Ramos (cell line): ENCODE measurements at regions not wholly inside any gene's neighbourhood (a gene's known extent, or its start where the extent isn't known, plus 50 kb on each side); places are given as distances from the start of the nearest gene placed in this dataset.
"Not testable (repeated sequence)": the region's sequence is repeated elsewhere in the genome, so short reads cannot be mapped to it uniquely, and the experiment has no call there.

Experiments
- in situ Hi-C: fragments of 300-500 bp; cut with MboI; formaldehyde crosslinking; loops from one replicate; pipeline ENCODE4 v1.14.3; 2022; ENCODE audit warnings: low sequenced_read_pairs; ENCODE audit not compliant: unreplicated experiment

DNA sequence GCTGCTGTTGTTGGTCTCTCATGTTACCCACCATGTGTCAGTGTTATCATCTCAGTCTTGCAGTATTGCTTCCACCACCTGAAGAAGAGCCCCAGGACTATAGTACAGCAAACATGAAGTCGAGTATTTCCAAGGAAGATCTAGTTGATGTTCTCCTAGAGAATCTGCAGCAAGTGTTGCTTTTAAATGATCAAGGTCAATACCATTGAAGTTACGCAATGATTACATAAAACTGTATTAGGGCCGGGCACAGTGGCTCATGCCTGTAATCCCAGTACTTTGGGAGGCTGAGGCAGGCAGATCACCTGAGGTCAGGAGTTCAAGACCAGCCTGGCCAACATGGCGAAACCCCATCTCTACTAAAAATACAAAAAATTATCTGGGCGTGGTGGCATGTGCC, 173.9 kb downstream of the TJP1 start:
- in situ Hi-C loops = not testable (repeated sequence)

DNA sequence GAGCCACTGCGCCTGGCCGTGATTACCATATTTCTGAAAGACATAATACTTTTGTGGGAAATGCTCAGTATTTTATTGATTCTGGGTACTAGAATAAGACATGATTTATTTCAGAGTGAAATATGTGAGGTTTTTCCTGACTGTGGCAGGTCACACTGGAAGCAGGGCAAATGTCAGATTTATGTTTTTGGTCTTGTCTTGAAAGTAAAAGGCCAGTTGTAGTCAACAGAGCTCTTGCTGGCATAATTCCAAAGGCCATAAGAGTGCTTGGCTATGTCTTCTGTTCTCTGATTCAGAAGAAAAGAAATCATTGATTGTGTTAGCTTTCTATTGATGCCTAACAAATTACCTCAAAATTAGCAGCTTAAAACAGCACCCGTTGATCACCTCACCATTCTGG, 176.4 kb downstream of the TJP1 start:
- in situ Hi-C loops = no loop called here

DNA sequence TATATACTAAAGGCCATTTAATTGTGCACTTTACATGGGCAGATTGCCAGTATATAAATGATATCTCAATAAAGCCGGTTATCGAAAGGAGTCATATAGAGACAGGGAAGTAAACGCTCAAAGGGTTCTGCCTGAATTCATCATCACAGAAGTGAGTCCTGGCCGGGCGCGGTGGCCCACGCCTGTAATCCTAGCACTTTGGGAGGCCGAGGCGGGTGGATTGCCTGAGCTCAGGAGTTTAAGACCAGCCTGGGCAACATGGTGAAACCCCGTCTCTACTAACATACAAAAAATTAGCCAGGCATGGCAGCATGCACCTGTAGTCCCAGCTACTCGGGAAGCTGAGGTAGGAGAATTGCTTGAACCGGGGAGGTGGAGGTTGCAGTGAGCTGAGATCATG, 177.9 kb downstream of the TJP1 start:
- in situ Hi-C loops = not testable (repeated sequence)

DNA sequence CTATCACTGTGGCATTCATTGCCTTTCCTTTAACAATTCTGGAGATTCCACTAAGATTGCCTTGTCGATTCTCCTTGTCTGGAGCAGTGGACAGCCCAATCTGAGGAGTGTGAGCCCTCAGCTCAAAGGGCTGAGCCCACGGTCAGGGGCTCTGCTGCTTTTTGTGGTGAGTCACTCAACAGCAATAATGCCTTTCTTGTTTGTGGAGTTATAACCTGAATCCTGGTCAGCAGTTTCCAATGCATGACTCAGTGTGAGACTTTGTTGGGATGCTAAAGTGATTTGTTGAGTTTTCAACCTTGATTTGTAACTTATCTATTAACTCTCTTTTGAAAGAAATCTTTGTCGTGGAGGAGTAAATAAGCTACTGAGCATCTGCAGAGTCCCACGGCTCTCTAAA, 183.5 kb downstream of the TJP1 start:
- in situ Hi-C loops = no loop called here

DNA sequence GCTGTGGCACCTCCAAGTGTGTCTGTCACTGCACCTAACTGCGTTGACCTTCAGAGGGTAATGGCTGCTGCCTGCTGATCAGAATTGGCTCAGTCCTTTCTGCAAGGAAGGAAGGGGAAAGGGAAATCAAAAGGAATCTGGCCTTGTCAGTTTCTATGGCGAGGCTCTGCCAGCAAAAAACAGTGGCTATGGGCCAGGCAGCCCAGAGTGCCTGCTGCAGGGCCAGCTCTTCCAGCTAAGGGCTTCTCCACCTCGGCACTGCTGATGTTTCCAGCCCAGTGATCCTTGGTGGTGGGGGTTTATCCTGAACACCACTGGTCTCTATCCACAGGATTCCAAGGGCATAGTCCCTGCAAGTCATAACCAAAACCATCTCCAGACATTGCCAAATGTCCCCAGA, 184.3 kb downstream of the TJP1 start:
- in situ Hi-C loops = no loop called here

DNA sequence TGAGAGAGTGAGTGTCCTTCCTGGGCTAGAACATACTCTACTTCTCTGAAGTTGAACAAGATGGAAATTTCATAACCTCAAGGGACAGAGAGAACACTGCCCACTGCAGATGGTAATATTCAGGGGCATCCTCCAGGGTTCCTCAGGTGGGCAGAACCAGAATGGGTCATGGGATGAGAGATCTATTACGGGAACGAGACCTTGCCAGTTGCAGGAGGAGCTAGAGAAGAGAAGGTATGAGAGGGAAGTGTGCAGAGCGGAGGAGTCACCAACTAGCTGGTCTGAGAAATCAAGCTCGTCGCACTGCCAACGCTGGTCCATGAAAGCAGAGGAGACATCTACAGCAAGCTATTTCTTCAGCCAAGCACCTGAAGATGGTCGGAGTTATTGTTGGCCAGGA, 184.7 kb downstream of the TJP1 start:
- in situ Hi-C loops = no loop called here

DNA sequence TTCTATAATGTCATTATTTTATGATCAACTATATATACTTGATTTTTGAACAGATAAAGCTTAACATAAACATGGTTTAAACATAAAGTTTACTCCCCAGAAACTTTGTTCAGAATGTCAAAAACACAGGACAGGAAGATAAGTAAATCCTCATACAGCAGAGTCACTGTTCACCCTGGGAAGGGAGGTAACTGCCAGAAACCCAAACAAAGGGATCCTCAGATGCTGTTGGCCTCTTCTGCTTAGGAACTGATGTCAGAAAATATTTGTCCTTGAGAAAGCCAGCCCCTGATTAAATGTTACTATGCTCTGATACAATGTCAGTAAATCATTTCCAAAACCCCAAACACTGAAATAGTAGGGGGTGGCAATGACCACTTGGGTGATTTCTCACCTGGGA, 185.3 kb downstream of the TJP1 start:
- in situ Hi-C loops = no loop called here

DNA sequence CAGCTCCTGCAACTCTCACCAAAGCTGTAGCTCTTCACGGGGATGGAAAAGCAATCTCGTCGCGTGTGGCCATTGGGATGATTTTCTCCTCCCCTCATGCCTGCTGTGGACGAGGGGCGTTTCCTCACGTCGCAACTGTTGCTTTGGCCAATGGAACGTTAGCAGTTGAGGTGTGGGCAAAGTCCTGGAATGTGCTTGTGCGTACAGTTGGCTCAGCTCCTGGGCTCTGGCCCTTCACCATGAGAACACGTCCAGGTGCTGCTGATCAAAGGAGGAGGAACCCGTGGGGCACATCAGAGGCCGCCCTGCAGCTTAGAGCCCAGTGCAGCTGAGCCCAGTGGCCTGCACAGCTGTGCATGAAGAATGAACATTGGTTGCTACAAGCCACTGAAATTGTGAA, 186.1 kb downstream of the TJP1 start:
- in situ Hi-C loops = no loop called here

DNA sequence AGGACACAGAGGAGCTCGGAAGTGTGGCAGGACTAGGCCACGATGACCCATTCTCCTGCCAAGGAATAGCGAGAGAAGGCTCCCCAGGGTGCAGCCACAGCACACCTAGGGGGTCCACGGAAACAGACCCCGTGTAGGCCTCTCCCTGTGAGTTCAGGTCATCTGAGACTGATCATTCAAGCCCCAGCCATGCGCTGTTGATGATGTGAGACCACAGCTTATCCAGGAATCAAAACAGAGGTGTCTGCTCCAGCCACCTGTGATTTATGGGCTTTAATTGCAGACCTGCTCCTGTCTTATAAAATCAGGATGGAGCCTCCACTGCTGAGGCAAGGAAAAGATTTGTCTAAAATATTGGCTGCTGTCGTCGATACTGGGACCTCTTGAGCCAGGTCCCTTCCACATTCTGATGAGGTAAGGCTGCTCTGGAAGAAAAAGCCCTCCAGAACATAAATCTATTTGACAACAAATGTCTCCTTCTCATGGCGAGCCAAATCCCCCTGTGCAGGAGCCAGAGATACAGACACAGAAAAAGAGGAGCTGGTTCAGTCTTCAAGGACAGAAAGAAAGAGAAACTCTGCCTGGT, 186.7 kb downstream of the TJP1 start:
- in situ Hi-C loops = no loop called here

DNA sequence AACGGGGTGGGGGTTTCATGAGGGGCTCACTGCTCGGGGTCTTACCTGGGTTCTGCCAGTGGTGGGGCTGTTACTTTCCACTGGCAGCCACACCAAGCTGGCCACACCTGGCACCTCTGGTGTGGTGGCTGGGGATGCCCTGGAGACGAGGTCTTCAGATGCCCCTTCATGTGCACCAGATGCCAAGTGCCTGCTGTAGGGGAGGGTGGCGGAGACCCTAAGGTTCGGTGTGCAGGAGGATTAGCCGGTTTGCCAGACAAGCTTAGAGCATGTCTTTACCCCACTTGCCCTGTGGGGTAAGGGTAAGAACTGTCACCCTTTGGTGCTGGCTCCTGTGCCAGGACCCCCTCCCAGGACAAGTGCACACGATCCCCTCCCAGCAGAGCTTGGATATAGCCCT, 188.3 kb downstream of the TJP1 start:
- in situ Hi-C loops = no loop called here

DNA sequence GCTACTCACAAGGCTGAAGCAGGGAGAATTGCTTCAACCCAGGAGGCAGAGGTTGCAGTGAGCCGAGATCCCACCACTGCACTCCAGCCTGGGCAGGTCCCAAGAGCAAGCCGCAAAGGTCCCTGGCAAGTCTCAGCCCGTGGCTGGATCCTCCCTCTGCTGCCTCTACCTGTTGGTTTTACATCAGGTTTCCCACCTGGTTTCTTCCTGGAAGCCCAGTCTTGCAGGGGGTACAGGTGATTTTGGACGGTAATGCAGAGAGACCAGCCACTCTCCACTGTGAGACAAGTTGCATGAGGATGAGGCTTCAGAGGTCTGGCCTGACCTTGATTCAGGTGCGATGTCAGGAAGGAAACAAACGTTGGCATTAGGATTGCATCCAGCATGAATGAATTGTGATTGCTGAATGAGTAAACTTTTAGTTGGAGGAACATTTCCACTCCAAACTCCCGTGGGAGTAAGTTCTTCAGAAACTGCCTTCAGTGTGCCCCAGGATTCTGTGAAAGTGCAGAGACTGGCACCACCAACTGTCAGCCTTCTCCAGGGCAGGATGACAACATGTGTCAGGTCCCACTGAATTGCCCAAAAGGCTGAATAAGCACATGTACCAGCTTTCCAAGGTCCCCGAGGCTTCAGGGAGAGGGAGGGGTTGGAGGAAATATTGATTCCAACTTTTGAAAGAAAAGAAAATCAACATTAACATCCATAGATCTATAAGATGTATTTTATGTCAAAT, 189.4 kb downstream of the TJP1 start:
- in situ Hi-C loops = no loop called here

DNA sequence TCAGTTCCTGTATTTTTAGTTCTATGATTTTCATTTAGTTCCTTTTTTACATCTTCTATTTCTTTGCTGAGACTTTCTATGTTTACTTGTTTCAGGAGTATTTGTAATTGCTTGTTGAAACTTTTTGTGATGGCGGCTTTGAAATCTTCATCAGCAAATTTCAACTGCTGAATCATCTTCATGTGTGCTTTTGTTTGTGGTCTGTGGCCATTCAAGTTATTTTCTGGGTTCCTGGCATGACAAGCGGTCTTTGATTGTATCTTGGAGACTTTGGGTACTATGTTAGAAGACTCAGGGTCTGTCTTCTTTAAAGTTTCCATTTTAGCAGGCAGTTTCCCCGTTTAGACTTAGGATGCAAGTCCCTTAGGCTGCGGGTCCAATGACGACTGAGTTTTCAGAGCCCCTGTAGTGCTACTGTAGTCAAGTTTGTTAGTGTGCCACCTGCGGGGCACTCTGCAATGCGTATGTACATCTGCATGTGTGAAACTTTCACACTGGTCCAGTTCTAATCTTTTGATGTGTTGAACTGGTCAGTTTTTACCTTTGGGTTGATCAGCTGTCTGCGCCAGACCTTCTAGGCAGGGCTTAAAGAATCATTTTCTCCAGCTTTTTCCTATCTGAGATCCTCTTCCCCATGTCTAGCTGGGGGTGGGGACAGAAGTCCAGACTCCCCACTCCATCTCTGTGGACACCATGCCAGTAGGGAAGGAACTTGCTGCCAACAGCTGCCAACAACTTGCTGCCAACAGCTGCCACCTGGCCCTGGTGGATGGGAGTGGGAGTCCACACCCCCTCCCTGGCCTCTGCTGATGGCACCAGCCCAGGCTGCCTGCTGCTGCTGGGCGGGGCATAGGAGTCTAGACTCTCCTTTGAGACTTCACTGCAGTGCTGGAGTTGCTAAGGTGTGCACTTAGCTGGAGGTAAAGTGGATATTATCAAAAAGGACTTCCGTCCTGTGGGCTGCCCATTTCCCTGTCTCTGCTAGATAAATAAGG, 190.9 kb downstream of the TJP1 start:
- in situ Hi-C loops = no loop called here

DNA sequence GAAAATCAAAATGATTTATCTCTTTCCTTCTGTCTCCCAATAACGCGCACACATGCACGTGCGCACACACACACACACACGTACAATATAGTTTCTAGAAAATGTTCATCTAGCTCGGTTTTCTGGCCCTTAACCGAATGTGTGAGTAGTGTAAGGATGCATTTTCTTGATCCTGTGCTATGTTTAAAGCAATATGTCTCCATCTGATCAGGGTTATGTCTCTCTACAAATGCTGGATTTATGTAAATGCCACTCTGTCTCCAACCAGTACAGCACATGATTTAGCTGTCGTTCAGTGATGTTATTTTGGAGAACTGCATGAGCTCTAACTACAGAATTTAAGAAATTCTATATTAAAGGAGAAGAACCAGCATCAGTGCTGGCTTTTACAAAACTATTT, 198.0 kb downstream of the TJP1 start:
- in situ Hi-C loops = no loop called here

DNA sequence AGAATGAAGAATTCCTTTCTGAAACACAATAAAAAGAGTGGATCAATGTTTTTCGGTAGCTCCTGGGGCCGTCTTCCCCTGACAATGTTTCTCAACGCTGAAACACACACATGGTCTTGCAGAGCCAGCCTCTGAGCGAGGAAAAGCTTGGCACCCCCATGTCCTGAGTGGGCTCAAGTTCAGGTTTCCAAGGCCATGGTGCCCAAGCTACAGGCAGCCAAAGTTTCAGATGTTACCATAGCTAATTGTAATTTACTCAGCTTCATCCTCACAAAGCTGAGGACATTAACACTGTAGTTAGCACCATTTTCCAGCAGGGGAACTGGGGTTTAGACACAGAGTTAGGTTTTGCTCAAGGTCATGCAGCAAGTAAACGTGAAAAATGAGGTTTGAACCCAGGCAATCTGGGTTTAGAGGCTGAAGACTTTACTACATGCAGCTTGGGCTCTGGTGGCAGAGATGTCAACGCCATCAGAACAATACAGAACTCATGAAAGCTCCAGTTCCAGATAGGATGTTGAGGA, 199.1 kb downstream of the TJP1 start:
- in situ Hi-C loops = no loop called here

DNA sequence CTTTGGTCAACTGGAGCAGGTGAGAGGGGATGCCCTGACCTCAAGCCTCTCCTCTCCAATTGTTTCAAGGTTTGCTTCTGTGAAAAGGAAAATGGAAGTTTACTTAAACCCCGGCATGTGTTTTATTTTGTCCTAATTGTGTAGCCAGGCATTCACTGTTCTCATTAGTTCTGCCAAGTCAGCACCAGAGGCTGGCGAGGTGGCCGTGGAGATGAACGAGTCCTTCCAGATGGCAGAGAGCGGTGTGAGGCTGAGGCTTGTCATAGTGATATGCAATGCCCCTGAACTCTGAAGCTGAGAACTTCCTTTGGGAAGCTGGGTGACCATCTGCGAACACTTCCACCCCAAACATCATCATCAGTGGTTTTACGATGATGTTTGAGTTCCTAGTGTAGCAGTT, 199.6 kb downstream of the TJP1 start:
- in situ Hi-C loops = no loop called here

DNA sequence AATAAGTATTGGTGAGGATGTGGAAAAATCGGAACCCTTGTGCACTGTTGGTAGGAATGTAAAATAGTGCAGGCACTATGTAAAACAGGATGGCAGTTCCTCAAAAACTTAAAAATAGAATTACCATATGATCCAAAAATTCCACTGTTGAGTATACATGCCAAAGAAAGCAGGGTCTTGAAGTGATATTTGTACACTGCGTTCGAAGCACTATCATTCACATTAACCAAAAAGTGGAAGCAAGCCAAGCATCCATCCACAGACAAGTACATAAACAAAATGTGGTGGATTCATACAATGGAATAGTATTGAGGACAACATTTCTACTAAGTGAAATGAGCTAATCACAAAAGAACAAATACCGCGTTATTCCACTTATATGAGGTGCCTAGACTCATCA, 200.7 kb downstream of the TJP1 start:
- in situ Hi-C loops = no loop called here

DNA sequence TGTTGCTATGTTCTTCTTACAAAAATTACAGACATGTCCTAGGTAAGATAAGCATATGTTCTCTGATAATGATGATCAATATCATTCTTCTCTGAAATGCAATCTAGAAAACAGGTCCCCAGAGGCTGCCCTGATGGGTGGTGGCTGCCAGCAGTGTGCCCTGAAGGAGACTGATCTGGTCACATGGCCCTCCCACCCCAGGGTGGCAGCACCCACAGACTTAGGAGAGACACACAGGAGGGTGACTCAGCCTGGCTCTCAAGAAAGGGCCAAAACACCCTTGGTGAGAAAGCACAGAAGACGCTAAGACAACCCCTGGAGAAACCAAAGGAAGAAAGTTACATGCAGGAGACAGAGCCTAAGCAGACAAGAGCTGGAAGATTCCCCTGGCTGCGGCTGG, 203.7 kb downstream of the TJP1 start:
- in situ Hi-C loops = no loop called here

DNA sequence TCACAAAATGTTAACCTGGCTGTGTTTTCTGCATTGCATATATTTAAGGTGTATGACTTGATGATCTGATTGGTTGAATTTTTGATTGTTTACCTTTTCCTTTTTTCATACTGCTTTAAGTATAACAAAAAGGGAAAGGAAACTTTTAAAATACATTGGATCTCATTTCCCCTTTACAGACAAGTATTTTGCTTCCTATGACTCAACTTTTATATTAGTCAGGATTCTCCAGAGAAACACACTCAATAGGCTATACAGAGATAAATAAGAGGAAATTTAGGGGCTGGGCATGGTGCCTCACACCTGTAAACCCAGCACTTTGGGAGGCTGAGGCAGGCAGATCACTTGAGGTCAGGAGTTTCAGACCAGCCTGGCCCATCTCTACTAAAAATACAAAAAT, 205.8 kb downstream of the TJP1 start:
- in situ Hi-C loops = no loop called here

DNA sequence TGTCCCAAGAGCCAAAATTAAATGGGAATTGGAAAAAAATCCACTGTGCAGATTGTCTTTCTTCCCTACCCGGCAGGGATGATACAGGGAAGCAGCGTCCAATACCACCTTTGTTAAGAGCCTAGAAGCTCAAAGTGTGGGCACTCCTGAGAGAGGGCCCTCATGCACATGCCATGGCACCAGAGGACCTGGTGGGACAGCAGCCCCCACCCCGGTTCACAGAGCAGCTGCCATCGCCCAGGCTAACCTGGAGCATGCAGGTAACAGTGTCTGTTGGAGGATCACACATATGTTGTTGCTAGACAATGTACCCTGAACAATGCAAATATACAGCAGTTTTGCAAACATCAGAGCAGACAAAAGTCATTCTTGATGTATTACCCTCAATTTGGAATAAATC, 206.5 kb downstream of the TJP1 start:
- in situ Hi-C loops = no loop called here

DNA sequence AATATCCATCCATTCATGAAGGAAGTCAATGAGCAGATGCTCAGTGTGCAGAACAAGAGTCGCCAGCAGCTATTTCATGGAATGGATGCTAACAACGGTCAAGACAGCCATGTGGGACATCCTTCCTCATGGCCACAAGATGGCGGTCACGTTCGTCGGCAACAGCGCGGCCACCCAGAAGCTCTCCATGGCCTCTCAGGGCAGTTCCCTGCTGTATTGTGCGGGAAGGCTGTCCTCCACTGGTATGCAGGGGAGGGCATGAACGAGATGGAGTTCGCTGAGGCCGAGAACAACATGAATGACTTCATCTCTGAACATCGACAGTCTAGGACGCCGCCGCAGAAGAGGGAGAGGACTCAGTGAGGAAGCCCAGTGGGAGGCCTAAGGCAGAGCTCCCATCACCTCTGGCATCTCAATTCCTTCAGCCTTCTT, 208.3 kb downstream of the TJP1 start:
- in situ Hi-C loops = no loop called here

DNA sequence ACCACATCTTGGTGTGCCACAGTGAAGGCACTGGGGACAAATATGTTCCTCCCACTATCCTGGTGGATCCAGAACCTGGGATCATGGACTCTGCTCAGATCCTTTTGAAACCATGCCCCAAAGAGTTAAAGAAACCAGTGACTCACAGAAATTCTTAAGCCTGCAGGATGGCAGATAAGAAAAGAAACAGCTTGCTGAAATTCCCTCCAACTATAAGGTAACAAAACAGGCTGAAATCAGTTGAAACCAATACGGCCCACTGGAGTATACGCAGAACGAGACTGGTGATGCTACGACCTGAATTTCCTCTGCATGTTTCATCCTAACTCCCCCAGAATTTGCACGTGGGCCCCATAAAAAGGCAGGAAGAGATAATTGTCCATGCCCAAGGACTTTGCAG, 209.6 kb downstream of the TJP1 start:
- in situ Hi-C loops = no loop called here
